Progenitor cell of endocrine pancreas (in vitro differentiated cells): ENCODE measurements at regions not wholly inside any gene's neighbourhood (a gene's known extent, or its start where the extent isn't known, plus 50 kb on each side); places are given as distances from the start of the nearest gene placed in this dataset.

Experiments used
- DNase-seq: peaks from one replicate; pipeline ENCODE4 v3.0.0; 2021; ENCODE audit warnings: low spot score; ENCODE audit not compliant: unreplicated experiment
- H3K27ac Mint-ChIP-seq: 2 replicates; pipeline ENCODE4 v1.8.0; 2021; ENCODE audit warnings: mild to moderate bottlenecking, moderate library complexity, mixed read lengths
- H3K27me3 Mint-ChIP-seq: 2 replicates; pipeline ENCODE4 v1.8.0; 2021; ENCODE audit warnings: mixed read lengths
- H3K36me3 Mint-ChIP-seq: 2 replicates; pipeline ENCODE4 v1.8.0; 2022; ENCODE audit warnings: mixed read lengths; ENCODE audit not compliant: insufficient read depth
- H3K4me1 Mint-ChIP-seq: 2 replicates; pipeline ENCODE4 v1.8.0; 2021; ENCODE audit warnings: low read depth, mixed read lengths
- H3K4me3 Mint-ChIP-seq: 2 replicates; pipeline ENCODE4 v1.8.0; 2021; ENCODE audit warnings: low read depth, mild to moderate bottlenecking, moderate library complexity, mixed read lengths
- H3K9me3 Mint-ChIP-seq: 2 replicates; pipeline ENCODE4 v1.8.0; 2021; ENCODE audit warnings: low read depth, mixed read lengths
- CTCF ChIP-seq: fragments of 200-600 bp; sonication (generic); IDR thresholded peaks from one replicate; pipeline ENCODE4 v1.5.0; 2021; ENCODE audit warnings: antibody characterized with exemption, mild to moderate bottlenecking; ENCODE audit not compliant: unreplicated experiment

DNA sequence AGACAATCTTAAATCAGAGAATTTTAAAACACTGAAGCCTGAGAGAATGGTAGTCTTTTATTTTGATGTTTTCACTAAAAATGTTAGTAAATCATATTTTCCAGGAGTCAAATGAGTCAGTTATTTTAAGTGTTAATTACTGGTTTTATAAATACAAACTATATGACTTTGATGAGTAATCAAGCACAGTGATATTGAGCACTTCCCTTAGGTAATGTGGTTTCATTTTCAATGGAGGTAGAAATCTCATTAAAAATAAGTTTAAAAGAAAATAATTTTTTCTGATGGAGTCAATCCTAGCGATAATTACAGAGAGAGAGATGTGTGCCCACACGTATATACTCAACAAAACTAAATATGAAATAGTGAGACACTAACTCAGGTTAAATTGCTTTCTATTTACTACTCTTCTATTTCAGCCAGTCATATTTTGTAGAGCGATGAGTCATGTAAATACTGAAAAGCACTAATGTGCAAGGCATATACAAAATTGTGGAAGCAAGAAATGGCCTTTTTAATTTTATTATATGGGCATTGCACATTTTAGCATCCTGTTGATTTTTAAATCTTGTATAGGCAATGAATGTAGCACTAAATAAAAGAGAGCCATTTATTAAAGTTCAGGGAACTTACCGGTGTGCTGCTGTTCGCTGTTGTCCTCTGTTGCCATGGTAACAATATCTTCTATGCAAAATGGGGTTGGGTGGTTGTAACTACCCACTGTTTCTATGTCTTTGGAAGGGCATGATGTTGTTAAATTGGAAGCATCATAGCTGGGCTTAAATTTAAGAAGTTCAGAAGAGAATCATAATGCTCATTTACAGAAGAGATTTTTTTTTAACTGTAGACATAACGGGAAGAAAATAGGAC is 513.7 kb downstream of the TLL1 start:
- no peaks in the 10 kb centered on the region for H3K27me3 Mint-ChIP-seq
- H3K36me3 Mint-ChIP-seq, result no peaks in the 10 kb centered on the region
- TF ChIP-seq CTCF, result no peak
- H3K4me1 Mint-ChIP-seq, result no peaks in the 10 kb centered on the region
- H3K27ac Mint-ChIP-seq, result no peak overlapping the region
- no peaks in the 10 kb centered on the region for H3K9me3 Mint-ChIP-seq
- DNase-seq, result no peak
- no peak overlapping the region for H3K4me3 Mint-ChIP-seq

DNA sequence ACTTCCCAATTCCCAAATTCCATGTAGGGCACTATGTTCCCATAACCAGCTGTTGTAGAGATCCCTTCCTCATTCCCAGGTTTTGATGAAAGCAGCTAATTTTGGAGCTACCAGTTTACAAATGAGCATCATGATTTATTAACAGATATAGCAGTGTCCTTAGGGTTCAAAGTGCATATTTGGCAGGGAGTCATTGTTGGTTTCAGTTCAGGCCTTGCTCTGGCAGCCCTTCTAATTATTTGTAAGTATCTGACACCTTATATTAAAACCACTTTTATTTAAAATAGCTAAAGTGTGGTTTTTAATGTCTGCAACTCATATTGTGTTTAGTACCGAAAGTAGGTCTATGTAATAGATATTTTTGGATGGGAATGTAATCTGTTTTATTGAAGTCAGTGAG is 518.5 kb downstream of the TLL1 start:
- no peak overlapping the region for H3K27ac Mint-ChIP-seq

DNA sequence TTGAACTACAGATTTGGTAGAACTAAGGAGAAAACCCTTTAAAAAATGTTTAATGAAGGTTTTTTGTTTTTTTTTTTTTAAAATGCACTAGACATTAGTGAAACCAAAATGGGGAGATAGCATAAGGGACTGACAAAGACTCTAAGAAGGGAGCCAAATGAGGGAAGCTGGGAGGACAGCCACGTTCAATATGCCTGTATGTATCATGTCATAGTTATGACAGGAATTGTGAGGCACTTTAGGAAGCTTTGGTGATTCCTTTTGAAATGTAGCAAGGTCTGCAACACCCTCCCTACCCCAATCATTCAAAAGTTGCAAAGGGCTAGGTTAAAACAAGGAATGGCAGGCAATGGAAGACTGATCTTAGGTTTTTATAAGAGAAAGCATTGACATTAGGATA is 526.0 kb downstream of the TLL1 start:
- Mint-ChIP-seq H3K27me3 (no peaks in the 10 kb centered on the region), H3K4me3 (no peak overlapping the region), H3K27ac (no peak overlapping the region), H3K9me3 (no peaks in the 10 kb centered on the region), H3K4me1 (peaks cover 11% of the 10 kb centered on the region), H3K36me3 (no peaks in the 10 kb centered on the region)
- TF ChIP-seq CTCF, result no peak
- DNase-seq, result no peak

More for the DNA sequence above, 518.5 kb downstream of the TLL1 start:
- Mint-ChIP-seq H3K9me3 (no peaks in the 10 kb centered on the region), H3K4me3 (no peak overlapping the region), H3K36me3 (no peaks in the 10 kb centered on the region), H3K4me1 (no peaks in the 10 kb centered on the region), H3K27me3 (no peaks in the 10 kb centered on the region)
- no peak for DNase-seq
- no peak for TF ChIP-seq CTCF

GRCh38 chr4:166400270-166400894 is 527.3 kb downstream of the TLL1 start:
- no peaks in the 10 kb centered on the region for H3K36me3 Mint-ChIP-seq
- DNase-seq, result no peak
- no peaks in the 10 kb centered on the region for H3K27me3 Mint-ChIP-seq
- H3K27ac Mint-ChIP-seq, result peak overlapping the region; percentile 89
- H3K4me1 Mint-ChIP-seq, result peaks cover 11% of the 10 kb centered on the region
- H3K9me3 Mint-ChIP-seq, result no peaks in the 10 kb centered on the region
- H3K4me3 Mint-ChIP-seq, result peak overlapping the region; percentile 33
- no peak for TF ChIP-seq CTCF

DNA sequence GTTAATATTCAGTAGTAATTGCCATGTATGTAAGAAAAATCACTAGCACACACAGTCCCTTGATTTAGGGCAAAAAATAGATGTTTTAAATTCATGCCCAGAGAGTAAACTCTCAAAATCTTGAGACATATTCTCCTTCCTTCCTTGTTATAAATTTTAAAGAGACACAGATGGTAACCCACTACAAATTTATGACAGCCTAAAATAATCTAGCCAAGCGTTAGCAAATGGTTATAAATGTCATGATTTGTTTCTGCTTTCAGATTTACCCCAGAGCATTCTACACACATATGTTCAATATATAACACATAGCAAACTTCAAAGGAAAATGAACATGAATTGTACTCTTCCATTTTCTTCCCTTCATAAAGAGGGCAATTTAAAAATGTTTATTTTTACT is 540.3 kb downstream of the TLL1 start:
- no peaks in the 10 kb centered on the region for H3K36me3 Mint-ChIP-seq
- DNase-seq, result no peak
- H3K4me1 Mint-ChIP-seq, result no peaks in the 10 kb centered on the region
- no peak overlapping the region for H3K4me3 Mint-ChIP-seq
- no peak overlapping the region for H3K27ac Mint-ChIP-seq
- H3K27me3 Mint-ChIP-seq, result no peaks in the 10 kb centered on the region
- peaks cover 13% of the 10 kb centered on the region for H3K9me3 Mint-ChIP-seq
- TF ChIP-seq CTCF, result no peak
